ENCODE measurements at regions not wholly inside any gene's neighbourhood (a gene's known extent, or its start where the extent isn't known, plus 50 kb on each side); places are given as distances from the start of the nearest gene placed in this dataset.

GRCh38 chr11:82046778-82047177 lies 686.9 kb downstream of the FAM181B start:
- H3K79me2 ChIP-seq (ENCODE audit: insufficient read depth, low read depth, low read length), result no peaks in the 10 kb centered on the region
- H4K20me1 ChIP-seq (ENCODE audit: insufficient read depth, low read length), result no peaks in the 10 kb centered on the region
- no peak for TF ChIP-seq EZH2phosphoT487 (IDR thresholded peaks at IDR 0.05; ENCODE audit: borderline replicate concordance, low read depth, low read length)
- no peak for TF ChIP-seq CTCF (conservative IDR thresholded peaks at IDR 0.05; ENCODE audit: low read length)
- no peak overlapping the region for H3K27ac ChIP-seq (ENCODE audit: low read depth, low read length, poor library complexity, severe bottlenecking)
- no peaks in the 10 kb centered on the region for H3K4me1 ChIP-seq (ENCODE audit: insufficient read depth, low read length, poor library complexity, severe bottlenecking)
- DNase-seq (ENCODE audit: low spot score), result no peak
- no peak overlapping the region for H2AFZ ChIP-seq (ENCODE audit: low read length)
- intact Hi-C loops (cut with micrococcal nuclease; ENCODE audit: unreplicated experiment), result no loop called here
- POLR2A ChIA-PET, result no interaction called here
- no peak overlapping the region for H3K4me3 ChIP-seq (ENCODE audit: low read depth, low read length, poor library complexity, severe bottlenecking)
- CTCF ChIA-PET (ENCODE audit: unreplicated experiment), result no interaction called here
- H3K9me3 ChIP-seq (ENCODE audit: low read length), result no peaks in the 10 kb centered on the region
- no peaks in the 10 kb centered on the region for H3K36me3 ChIP-seq (ENCODE audit: insufficient read depth, low read length)
- H3K4me2 ChIP-seq (ENCODE audit: low read length), result no peak overlapping the region
- no TSS peak for BruUV-seq (replicated peaks)
- no peaks in the 10 kb centered on the region for H3K9me2 ChIP-seq (ENCODE audit: insufficient read depth, low read length)

- intact Hi-C loops (cut with micrococcal nuclease; ENCODE audit: unreplicated experiment), result no loop called here
- no peaks in the 10 kb centered on the region for H3K9me2 ChIP-seq (ENCODE audit: insufficient read depth, low read length)
Measured at GRCh38 chr11:82045748-82046457, 687.8 kb downstream of the FAM181B start.

More at GRCh38 chr11:82045748-82046457, 687.8 kb downstream of the FAM181B start:
- TF ChIP-seq CTCF (conservative IDR thresholded peaks at IDR 0.05; ENCODE audit: low read length) (no peak), EZH2phosphoT487 (IDR thresholded peaks at IDR 0.05; ENCODE audit: borderline replicate concordance, low read depth, low read length) (no peak)
- H3K9me3 ChIP-seq (ENCODE audit: low read length), result no peaks in the 10 kb centered on the region
- H3K4me1 ChIP-seq (ENCODE audit: insufficient read depth, low read length, poor library complexity, severe bottlenecking), result no peaks in the 10 kb centered on the region
- no peaks in the 10 kb centered on the region for H4K20me1 ChIP-seq (ENCODE audit: insufficient read depth, low read length)
- ChIA-PET CTCF (ENCODE audit: unreplicated experiment) (no interaction called here), POLR2A (interaction anchor here (1.1 kb wide), 1 partner anchor 242 kb away, joined by 3 read pairs; no protein-coding TSS in a partner anchor)
- H2AFZ ChIP-seq (ENCODE audit: low read length), result no peak overlapping the region
- H3K4me2 ChIP-seq (ENCODE audit: low read length), result no peak overlapping the region
- H3K36me3 ChIP-seq (ENCODE audit: insufficient read depth, low read length), result no peaks in the 10 kb centered on the region
- no peak overlapping the region for H3K27ac ChIP-seq (ENCODE audit: low read depth, low read length, poor library complexity, severe bottlenecking)
- H3K79me2 ChIP-seq (ENCODE audit: insufficient read depth, low read depth, low read length), result no peaks in the 10 kb centered on the region
- DNase-seq (ENCODE audit: low spot score), result no peak
- no TSS peak for BruUV-seq (replicated peaks)
- H3K4me3 ChIP-seq (ENCODE audit: low read depth, low read length, poor library complexity, severe bottlenecking), result no peak overlapping the region
